GM13976 (cell line): ENCODE measurements at regions not wholly inside any gene's neighbourhood (a gene's known extent, or its start where the extent isn't known, plus 50 kb on each side); places are given as distances from the start of the nearest gene placed in this dataset.

ENCODE experiments used
- DNase-seq: peaks from one replicate; pipeline ENCODE4 v3.0.0; 2012; ENCODE audit warnings: low spot score
- CTCF ChIP-seq: IDR thresholded peaks from 2 replicates; pipeline ENCODE4 v1.5.1; 2012; ENCODE audit warnings: borderline replicate concordance, mild to moderate bottlenecking; ENCODE audit not compliant: insufficient read depth; ENCODE audit errors: extremely low read depth, missing control alignments, control extremely low read depth
- in situ Hi-C: fragments of 300-500 bp; cut with MboI; formaldehyde crosslinking; loops from one replicate; pipeline ENCODE4 v1.12.0; 2022; ENCODE audit warnings: low sequenced_read_pairs, mixed read lengths, inconsistent platforms; ENCODE audit not compliant: unreplicated experiment

- DNase-seq: no peak
- TF ChIP-seq CTCF: no peak
- in situ Hi-C loops: no loop called here
These were observed 133.7 kb upstream of the MAP1B start for GRCh38 chr5:71973563-71973962.

GRCh38 chr5:71974165-71974564 is 133.1 kb upstream of the MAP1B start:
- no peak for TF ChIP-seq CTCF
- DNase-seq: no peak
- in situ Hi-C loops: no loop called here

GRCh38 chr5:71974622-71975021 is 132.7 kb upstream of the MAP1B start:
- TF ChIP-seq CTCF: no peak
- in situ Hi-C loops: no loop called here
- DNase-seq: no peak

GRCh38 chr5:71976449-71976848 is 130.8 kb upstream of the MAP1B start:
- DNase-seq: no peak
- TF ChIP-seq CTCF: no peak
- in situ Hi-C loops: no loop called here

- no peak for TF ChIP-seq CTCF
- in situ Hi-C loops: no loop called here
- DNase-seq: no peak
These were observed 130.0 kb upstream of the MAP1B start for GRCh38 chr5:71977311-71977710.

GRCh38 chr5:71978216-71978615 is 129.1 kb upstream of the MAP1B start:
- in situ Hi-C loops: no loop called here
- TF ChIP-seq CTCF: no peak
- DNase-seq: no peak
